BE2C (cell line): ENCODE measurements at regions not wholly inside any gene's neighbourhood (a gene's known extent, or its start where the extent isn't known, plus 50 kb on each side); places are given as distances from the start of the nearest gene placed in this dataset.

Experiments
- DNase-seq: peaks from one replicate; pipeline ENCODE4 v3.0.0-alpha.2; 2020
- H3K27me3 ChIP-seq: fragments of 250-450 bp; sonication (Bioruptor Pico); 2 replicates; pipeline ENCODE4 v1.5.1; 2020; ENCODE audit warnings: mild to moderate bottlenecking
- H3K36me3 ChIP-seq: fragments of 250-450 bp; sonication (Bioruptor Pico); 2 replicates; pipeline ENCODE4 v1.5.1; 2020; ENCODE audit warnings: mild to moderate bottlenecking
- H3K4me1 ChIP-seq: fragments of 250-450 bp; sonication (Bioruptor Pico); 2 replicates; pipeline ENCODE4 v1.5.1; 2020
- H3K4me3 ChIP-seq: 2 replicates; pipeline ENCODE4 v1.5.1; 2011; ENCODE audit warnings: low read depth, low read length
- H3K9me3 ChIP-seq: fragments of 250-450 bp; sonication (Bioruptor Pico); 2 replicates; pipeline ENCODE4 v1.5.1; 2020
- CTCF ChIP-seq: IDR thresholded peaks from 2 replicates; pipeline ENCODE4 v1.5.1; 2012; ENCODE audit warnings: mild to moderate bottlenecking, low read depth, low read length

GRCh38 chr1:209391792-209392191 is 191.7 kb upstream of the CAMK1G start:
- no peaks in the 10 kb centered on the region for H3K36me3 ChIP-seq
- no peak overlapping the region for H3K4me3 ChIP-seq
- TF ChIP-seq CTCF: no peak
- no peaks in the 10 kb centered on the region for H3K9me3 ChIP-seq
- H3K27me3 ChIP-seq: no peaks in the 10 kb centered on the region
- DNase-seq: no peak
- no peaks in the 10 kb centered on the region for H3K4me1 ChIP-seq

GRCh38 chr1:209395169-209395568 is 188.3 kb upstream of the CAMK1G start:
- no peak for TF ChIP-seq CTCF
- no peaks in the 10 kb centered on the region for H3K36me3 ChIP-seq
- H3K4me3 ChIP-seq: no peak overlapping the region
- no peaks in the 10 kb centered on the region for H3K27me3 ChIP-seq
- DNase-seq: no peak
- H3K4me1 ChIP-seq: no peaks in the 10 kb centered on the region
- H3K9me3 ChIP-seq: no peaks in the 10 kb centered on the region

- no peak for DNase-seq
- no peaks in the 10 kb centered on the region for H3K9me3 ChIP-seq
- TF ChIP-seq CTCF: no peak
- no peaks in the 10 kb centered on the region for H3K4me1 ChIP-seq
- no peak overlapping the region for H3K4me3 ChIP-seq
- H3K36me3 ChIP-seq: no peaks in the 10 kb centered on the region
- H3K27me3 ChIP-seq: no peaks in the 10 kb centered on the region; the same call in 1 of the 2 replicates
These were observed 186.1 kb upstream of the CAMK1G start for GRCh38 chr1:209397371-209397770.

- no peaks in the 10 kb centered on the region for H3K4me1 ChIP-seq
- no peak for TF ChIP-seq CTCF
- H3K4me3 ChIP-seq: no peak overlapping the region
- no peak for DNase-seq
- no peaks in the 10 kb centered on the region; the same call in 1 of the 2 replicates for H3K27me3 ChIP-seq
- no peaks in the 10 kb centered on the region for H3K9me3 ChIP-seq
- no peaks in the 10 kb centered on the region for H3K36me3 ChIP-seq
These were observed 185.6 kb upstream of the CAMK1G start for GRCh38 chr1:209397910-209398309.

- no peak overlapping the region for H3K4me3 ChIP-seq
These were observed 185.1 kb upstream of the CAMK1G start for GRCh38 chr1:209398313-209398991.

GRCh38 chr1:209399800-209400199 is 183.7 kb upstream of the CAMK1G start:
- Histone ChIP-seq H3K9me3 (no peaks in the 10 kb centered on the region), H3K36me3 (no peaks in the 10 kb centered on the region), H3K4me3 (no peak overlapping the region), H3K27me3 (peaks cover 12% of the 10 kb centered on the region), H3K4me1 (no peaks in the 10 kb centered on the region)
- no peak for DNase-seq
- no peak for TF ChIP-seq CTCF

More at GRCh38 chr1:209398313-209398991, 185.1 kb upstream of the CAMK1G start:
- no peak for DNase-seq
- TF ChIP-seq CTCF: no peak
- Histone ChIP-seq H3K27me3 (peaks cover 2% of the 10 kb centered on the region), H3K9me3 (no peaks in the 10 kb centered on the region), H3K4me1 (no peaks in the 10 kb centered on the region), H3K36me3 (no peaks in the 10 kb centered on the region)
